22Rv1 (cell line): ENCODE measurements at regions not wholly inside any gene's neighbourhood (a gene's known extent, or its start where the extent isn't known, plus 50 kb on each side); places are given as distances from the start of the nearest gene placed in this dataset.

Experiments
- CTCF ChIP-seq: fragments of 450-650 bp; IDR thresholded peaks from 2 replicates; pipeline ENCODE4 v1.5.1; 2017; ENCODE audit warnings: mild to moderate bottlenecking
- ZFX ChIP-seq: fragments of 450-650 bp; IDR thresholded peaks from 2 replicates; pipeline ENCODE4 v1.6.1; 2017; ENCODE audit warnings: antibody characterized with exemption, borderline replicate concordance

DNA sequence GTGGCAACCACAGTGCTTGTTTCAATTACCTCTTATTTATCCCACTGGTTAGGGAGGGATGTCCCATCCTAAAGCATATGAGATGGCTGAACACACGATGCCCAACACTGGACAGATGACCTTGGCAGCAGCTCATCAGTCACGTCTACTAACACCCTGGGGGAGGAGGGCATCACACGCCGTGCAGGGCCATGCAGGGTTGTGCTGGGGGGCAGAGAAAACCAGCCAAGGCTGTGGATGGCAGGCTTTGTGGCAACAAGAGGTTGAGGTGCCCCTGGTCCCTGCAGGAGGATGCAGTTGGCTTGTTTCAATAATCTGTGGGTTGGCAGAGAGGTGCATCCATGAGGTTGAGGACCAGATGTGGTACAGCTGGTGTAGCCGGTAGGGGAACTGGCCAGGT, 293.7 kb upstream of the SULF2 start:
- TF ChIP-seq CTCF, result no peak
- no peak for TF ChIP-seq ZFX
